CD4-positive, CD25-positive, alpha-beta regulatory T cell (primary cell): ENCODE measurements at regions not wholly inside any gene's neighbourhood (a gene's known extent, or its start where the extent isn't known, plus 50 kb on each side); places are given as distances from the start of the nearest gene placed in this dataset.
"Not testable (repeated sequence)": the region's sequence is repeated elsewhere in the genome, so short reads cannot be mapped to it uniquely, and the experiment has no call there.

Experiments
- ATAC-seq, 2 donors: fragments of 150-1000 bp; cut with Tn5 transposase; one replicate each; pipeline ENCODE4 v1.10.0; 2021; ENCODE audit warnings: low read depth in 2 of 2, moderate number of reproducible peaks in 2 of 2, moderate library complexity in 1 of 2
- DNase-seq, 3 donors: peaks; one replicate each; pipeline versions ENCODE4 v3.0.0 to v3.0.0-alpha.2; 2012 to 2022; ENCODE audit warnings: mixed read lengths in 1 of 3
- H3K27ac ChIP-seq: one replicate; pipeline ENCODE4 v1.7.0; 2013; ENCODE audit warnings: mild to moderate bottlenecking, low read length; ENCODE audit not compliant: insufficient read depth, poor library complexity, severe bottlenecking
- H3K27me3 ChIP-seq: one replicate; pipeline ENCODE4 v1.7.0; 2013; ENCODE audit warnings: low read length; ENCODE audit not compliant: control insufficient read depth, insufficient read depth
- H3K36me3 ChIP-seq: one replicate; pipeline ENCODE4 v1.7.0; 2013; ENCODE audit warnings: mild to moderate bottlenecking, low read length, moderate library complexity; ENCODE audit not compliant: control insufficient read depth, insufficient read depth
- H3K4me1 ChIP-seq: 2 replicates; pipeline ENCODE4 v1.7.0; 2013; ENCODE audit warnings: mild to moderate bottlenecking, low read length; ENCODE audit not compliant: insufficient read depth, control insufficient read depth, poor library complexity, severe bottlenecking
- H3K4me3 ChIP-seq: one replicate; pipeline ENCODE4 v1.7.0; 2013; ENCODE audit warnings: low read depth, mild to moderate bottlenecking, low read length, moderate library complexity
- H3K9me3 ChIP-seq, 2 experiments: 1 replicate in 1 of 2; 2 replicates in 1 of 2; pipeline ENCODE4 v1.7.0; 2013; ENCODE audit warnings: low read length in 2 of 2, mild to moderate bottlenecking in 1 of 2, moderate library complexity in 1 of 2; ENCODE audit not compliant: control insufficient read depth in 2 of 2
- H3K27ac Mint-ChIP-seq, 3 donors: one replicate each; pipeline ENCODE4 v1.8.0; 2020 to 2022; ENCODE audit warnings: mild to moderate bottlenecking in 3 of 3, mixed read lengths in 3 of 3, moderate library complexity in 2 of 3
- H3K27me3 Mint-ChIP-seq: one replicate; pipeline ENCODE4 v1.8.0; 2022; ENCODE audit warnings: mild to moderate bottlenecking, mixed read lengths
- H3K36me3 Mint-ChIP-seq: one replicate; pipeline ENCODE4 v1.8.0; 2020; ENCODE audit warnings: mixed read lengths
- H3K4me1 Mint-ChIP-seq, 4 donors: one replicate each; pipeline ENCODE4 v1.8.0; 2020 to 2022; ENCODE audit warnings: mixed read lengths in 4 of 4, mild to moderate bottlenecking in 1 of 4
- H3K4me3 Mint-ChIP-seq, 4 donors: one replicate each; pipeline ENCODE4 v1.8.0; 2020 to 2022; ENCODE audit warnings: mild to moderate bottlenecking in 4 of 4, mixed read lengths in 4 of 4, moderate library complexity in 3 of 4
- H3K9me3 Mint-ChIP-seq, 7 donors: one replicate each; pipeline ENCODE4 v1.8.0; 2020 to 2022; ENCODE audit warnings: mixed read lengths in 7 of 7, mild to moderate bottlenecking in 3 of 7, moderate library complexity in 2 of 7

DNA sequence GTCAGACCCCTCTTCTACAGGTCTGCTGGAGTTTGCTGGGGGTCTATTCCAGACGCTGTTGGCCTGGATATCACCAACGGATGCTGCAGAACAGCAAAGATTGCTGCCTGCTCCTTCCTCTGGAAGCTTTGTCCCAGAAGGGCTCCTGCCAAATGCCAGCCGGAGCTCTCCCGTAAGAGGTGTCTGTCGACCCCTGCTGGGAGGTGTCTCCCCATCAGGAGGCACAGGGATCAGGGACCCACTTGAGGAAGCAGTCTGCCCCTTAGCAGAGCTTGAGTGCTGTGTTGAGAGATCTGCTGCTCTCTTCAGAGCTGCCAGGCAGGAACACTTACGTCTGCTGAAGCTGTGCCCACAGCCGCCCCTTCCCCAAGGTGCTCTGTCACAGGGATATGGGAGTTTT lies 122.1 kb upstream of the TNP1 start:
- H3K9me3 ChIP-seq, H3K4me1 ChIP-seq, ATAC-seq, H3K27me3 Mint-ChIP-seq, H3K36me3 ChIP-seq, H3K36me3 Mint-ChIP-seq, H3K27ac Mint-ChIP-seq, H3K4me3 Mint-ChIP-seq, H3K27ac ChIP-seq, DNase-seq, H3K27me3 ChIP-seq, H3K4me1 Mint-ChIP-seq, H3K4me3 ChIP-seq: not testable (repeated sequence)
- H3K9me3 Mint-ChIP-seq: peaks cover 0 to 11% (median 5%) of the 10 kb centered on the region in 7 donors

GRCh38 chr2:216980510-216980909 lies 120.6 kb upstream of the TNP1 start:
- not testable (repeated sequence) for H3K4me1 Mint-ChIP-seq, H3K36me3 ChIP-seq, H3K27me3 Mint-ChIP-seq, DNase-seq, H3K27me3 ChIP-seq, H3K36me3 Mint-ChIP-seq, H3K27ac ChIP-seq, H3K4me3 Mint-ChIP-seq, ATAC-seq, H3K9me3 ChIP-seq, H3K4me1 ChIP-seq, H3K27ac Mint-ChIP-seq, H3K4me3 ChIP-seq
- H3K9me3 Mint-ChIP-seq: peaks cover 0 to 11% (median 5%) of the 10 kb centered on the region in 7 donors

GRCh38 chr2:216974321-216975302 lies 114.7 kb upstream of the TNP1 start:
- no peak overlapping the region for H3K27ac Mint-ChIP-seq
- peaks cover 0 to 6% (median 2%) of the 10 kb centered on the region in 7 donors for H3K9me3 Mint-ChIP-seq
- Histone ChIP-seq H3K4me3 (no peak overlapping the region), H3K9me3 (no peaks in the 10 kb centered on the region), H3K27ac (no peak overlapping the region), H3K4me1 (no peaks in the 10 kb centered on the region), H3K36me3 (no peaks in the 10 kb centered on the region), H3K27me3 (no peaks in the 10 kb centered on the region)
- H3K4me1 Mint-ChIP-seq: no peaks in the 10 kb centered on the region
- H3K27me3 Mint-ChIP-seq: no peaks in the 10 kb centered on the region
- ATAC-seq (no peak), DNase-seq (no peak)
- no peak overlapping the region for H3K4me3 Mint-ChIP-seq
- no peaks in the 10 kb centered on the region for H3K36me3 Mint-ChIP-seq

- H3K27me3 ChIP-seq: no peaks in the 10 kb centered on the region
- no peaks in the 10 kb centered on the region for H3K36me3 ChIP-seq
- H3K9me3 Mint-ChIP-seq: peaks cover 0 to 2% (median 0%) of the 10 kb centered on the region in 7 donors
- ATAC-seq: no peak
- no peak for DNase-seq
- H3K4me1 ChIP-seq: no peaks in the 10 kb centered on the region
- no peak overlapping the region for H3K4me3 Mint-ChIP-seq
- no peaks in the 10 kb centered on the region for H3K9me3 ChIP-seq
- no peaks in the 10 kb centered on the region for H3K4me1 Mint-ChIP-seq
- no peak overlapping the region for H3K27ac Mint-ChIP-seq
- H3K36me3 Mint-ChIP-seq: no peaks in the 10 kb centered on the region
- no peak overlapping the region for H3K27ac ChIP-seq
- no peaks in the 10 kb centered on the region for H3K27me3 Mint-ChIP-seq
- no peak overlapping the region for H3K4me3 ChIP-seq
These were observed 111.7 kb upstream of the TNP1 start for GRCh38 chr2:216971593-216971992.

DNA sequence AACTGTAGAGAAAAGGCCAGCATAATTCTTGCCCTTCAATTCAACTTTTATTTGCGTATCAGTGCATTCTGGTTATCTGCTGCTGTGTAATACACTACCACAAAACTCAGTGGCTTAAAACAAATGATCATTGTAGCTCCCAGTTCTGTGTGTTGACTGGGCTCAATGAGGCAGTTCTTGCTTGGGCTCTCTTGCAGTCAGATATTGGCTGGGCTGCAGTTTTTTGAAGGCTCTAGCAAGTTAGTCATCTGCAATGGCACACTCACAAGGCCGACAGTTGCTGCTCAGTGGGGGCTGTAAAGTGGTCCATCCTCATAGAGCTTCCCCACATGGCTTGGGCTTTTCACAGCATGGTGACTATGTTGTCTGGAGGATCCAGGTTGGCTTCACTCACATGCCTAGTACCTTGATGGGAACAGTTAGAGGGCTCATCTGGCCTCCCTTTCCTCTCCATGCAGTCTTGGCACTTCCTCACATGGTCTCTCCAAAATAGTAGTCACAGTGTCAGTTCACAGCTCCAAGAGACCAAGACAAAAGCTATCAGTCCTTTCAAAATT lies 110.6 kb upstream of the TNP1 start:
- Mint-ChIP-seq H3K27me3 (no peaks in the 10 kb centered on the region), H3K36me3 (no peaks in the 10 kb centered on the region), H3K4me1 (no peaks in the 10 kb centered on the region), H3K9me3 (peaks cover 0 to 2% (median 0%) of the 10 kb centered on the region in 7 donors), H3K4me3 (no peak overlapping the region), H3K27ac (no peak overlapping the region)
- Histone ChIP-seq H3K4me3 (no peak overlapping the region), H3K27ac (no peak overlapping the region), H3K4me1 (no peaks in the 10 kb centered on the region), H3K9me3 (no peaks in the 10 kb centered on the region), H3K36me3 (no peaks in the 10 kb centered on the region), H3K27me3 (no peaks in the 10 kb centered on the region)
- no peak for DNase-seq
- ATAC-seq: no peak

GRCh38 chr2:216967889-216968288 lies 108.0 kb upstream of the TNP1 start:
- Mint-ChIP-seq H3K4me3 (no peak overlapping the region), H3K9me3 (peaks cover 0 to 1% (median 0%) of the 10 kb centered on the region in 7 donors), H3K36me3 (no peaks in the 10 kb centered on the region), H3K4me1 (no peaks in the 10 kb centered on the region), H3K27ac (no peak overlapping the region), H3K27me3 (no peaks in the 10 kb centered on the region)
- Histone ChIP-seq H3K27me3 (no peaks in the 10 kb centered on the region), H3K4me1 (no peaks in the 10 kb centered on the region), H3K4me3 (no peak overlapping the region), H3K36me3 (no peaks in the 10 kb centered on the region), H3K27ac (no peak overlapping the region), H3K9me3 (no peaks in the 10 kb centered on the region)
- DNase-seq (no peak), ATAC-seq (no peak)

DNA sequence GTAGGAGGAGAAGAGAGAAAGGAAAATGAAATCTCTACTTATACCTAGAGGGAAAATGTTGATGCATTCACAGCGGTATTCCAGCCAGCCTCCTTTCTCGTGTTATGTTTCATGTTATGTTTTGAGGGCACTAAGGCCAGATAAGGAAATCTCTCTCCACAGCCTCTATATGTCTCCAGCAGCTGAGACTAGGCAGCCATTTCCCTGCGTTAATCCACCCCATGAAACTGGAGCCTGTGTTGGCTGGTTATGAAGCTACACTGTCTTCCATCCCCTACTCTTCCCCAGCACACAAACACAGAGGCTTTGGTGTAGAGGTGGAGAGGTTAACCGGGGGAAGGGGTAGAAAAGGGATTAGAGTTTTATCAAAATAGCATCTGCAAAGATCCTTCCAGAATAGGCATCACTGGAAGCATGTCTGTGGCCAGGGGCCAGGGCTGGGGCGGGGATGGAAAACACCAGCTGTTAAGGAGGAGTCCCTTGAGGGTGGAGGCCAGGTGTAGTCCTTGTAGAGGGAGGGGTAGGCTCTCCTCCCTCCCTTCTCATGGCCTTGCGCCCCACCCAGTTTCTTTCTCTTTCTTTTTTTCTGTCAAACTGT lies 100.9 kb upstream of the TNP1 start:
- Mint-ChIP-seq H3K4me1 (no peaks in the 10 kb centered on the region), H3K36me3 (no peaks in the 10 kb centered on the region), H3K27me3 (no peaks in the 10 kb centered on the region), H3K4me3 (no peak overlapping the region), H3K27ac (no peak overlapping the region), H3K9me3 (peaks cover 0 to 1% (median 0%) of the 10 kb centered on the region in 7 donors)
- peaks cover 2% of the 10 kb centered on the region for H3K27me3 ChIP-seq
- no peak overlapping the region for H3K4me3 ChIP-seq
- no peaks in the 10 kb centered on the region for H3K4me1 ChIP-seq
- no peak for DNase-seq
- no peaks in the 10 kb centered on the region for H3K36me3 ChIP-seq
- no peak for ATAC-seq
- no peaks in the 10 kb centered on the region for H3K9me3 ChIP-seq
- no peak overlapping the region for H3K27ac ChIP-seq
